Adrenal gland (tissue), 5 donors: ENCODE measurements at regions not wholly inside any gene's neighbourhood (a gene's known extent, or its start where the extent isn't known, plus 50 kb on each side); places are given as distances from the start of the nearest gene placed in this dataset.

Experiments used
- CTCF ChIP-seq, 6 experiments: fragments of 450-650 bp in 4 of 6; fragments of 200-600 bp in 2 of 6; sonication (generic) in 1 of 6; IDR thresholded peaks; 1 replicate in 5 of 6; 2 replicates in 1 of 6; pipeline versions ENCODE4 v1.5.1 to v1.8.0; 2016 to 2021; ENCODE audit warnings: antibody characterized with exemption in 6 of 6, mild to moderate bottlenecking in 2 of 6, moderate library complexity in 1 of 6
- POLR2A ChIP-seq, 2 donors: fragments of 450-650 bp; IDR thresholded peaks; one replicate each; pipeline ENCODE4 v1.6.1; 2017; ENCODE audit warnings: antibody characterized with exemption in 2 of 2, mild to moderate bottlenecking in 2 of 2, moderate library complexity in 1 of 2
- donor health status: DM: no; HTN: no; CAD: no.

GRCh38 chr12:85462888-85463287 is 182.9 kb downstream of the ALX1 start:
- TF ChIP-seq CTCF (IDR thresholded peaks at IDR 0.05) (no peak), POLR2A (IDR thresholded peaks at IDR 0.05) (no peak)
